ENCODE measurements at regions not wholly inside any gene's neighbourhood (a gene's known extent, or its start where the extent isn't known, plus 50 kb on each side); places are given as distances from the start of the nearest gene placed in this dataset.

GRCh38 chr2:120995152-120995551, 259.5 kb downstream of the GLI2 start:
- FAIRE-seq (no peak), ATAC-seq (no peak), DNase-seq (ENCODE audit: low spot score) (no peak)
- no peak overlapping the region for H3K27ac ChIP-seq (ENCODE audit: extremely low read length, insufficient read depth, low read length)
- H3K79me2 ChIP-seq (ENCODE audit: insufficient read depth, low read length) = no peaks in the 10 kb centered on the region
- H3K9me3 ChIP-seq (ENCODE audit: low read length) = no peaks in the 10 kb centered on the region
- 28% methylated on average over 7 of the region's 7 CpGs for WGBS (ENCODE audit: low lambda C conversion rate)
- H3K4me3 ChIP-seq (replicated peaks in 1 of 3; ENCODE audit: insufficient read depth in 1 of 3, low read depth in 2 of 3, low read length in 3 of 3) = no peak overlapping the region
- BruUV-seq (replicated peaks) = no TSS peak
- no peak overlapping the region for H3K9ac ChIP-seq (ENCODE audit: insufficient read depth, low read depth, low read length)
- TF ChIP-seq ZNF317 (CRISPR knock-in tag; IDR thresholded peaks at IDR 0.05) = no peak
- TF ChIP-seq ZNF710 (CRISPR knock-in tag; IDR thresholded peaks at IDR 0.05; ENCODE audit: borderline replicate concordance) = no peak
- TF ChIP-seq NFKB2 (CRISPR knock-in tag; IDR thresholded peaks at IDR 0.05; ENCODE audit: borderline replicate concordance) = no peak
- TF ChIP-seq ZNF10 (CRISPR knock-in tag; IDR thresholded peaks at IDR 0.05; ENCODE audit: borderline replicate concordance, low read depth) = no peak
- no peak for TF ChIP-seq MZF1 (CRISPR knock-in tag; IDR thresholded peaks at IDR 0.05; ENCODE audit: borderline replicate concordance)
- TF ChIP-seq CREBL2 (CRISPR knock-in tag; IDR thresholded peaks at IDR 0.05; ENCODE audit: borderline replicate concordance) = no peak
- TF ChIP-seq ZNF609 (CRISPR knock-in tag; IDR thresholded peaks at IDR 0.05; ENCODE audit: borderline replicate concordance) = no peak
- TF ChIP-seq SAFB2 (CRISPR knock-in tag; IDR thresholded peaks at IDR 0.05; ENCODE audit: borderline replicate concordance, low read depth) = no peak
- H3K27me3 ChIP-seq (ENCODE audit: control insufficient read depth in 1 of 2, insufficient read depth in 2 of 2, low read length in 2 of 2) = peaks cover 5 to 51% of the 10 kb centered on the region in 2 experiments
- H3K36me3 ChIP-seq (replicated peaks in 1 of 2; ENCODE audit: control insufficient read depth in 1 of 2, insufficient read depth in 2 of 2, low read length in 2 of 2) = no peaks in the 10 kb centered on the region
- H3K4me2 ChIP-seq (ENCODE audit: low read depth, low read length) = no peak overlapping the region
- intact Hi-C loops (cut with micrococcal nuclease; ENCODE audit: unreplicated experiment) = no loop called here
- CTCF ChIA-PET (ENCODE audit: low intra/inter-chr PET ratio, low total read pairs) = no interaction called here
- no peaks in the 10 kb centered on the region for H3K4me1 ChIP-seq (ENCODE audit: insufficient read depth, low read length)
- H4K20me1 ChIP-seq (ENCODE audit: insufficient read depth, low read length) = no peaks in the 10 kb centered on the region
- H2AFZ ChIP-seq (ENCODE audit: low read length) = no peak overlapping the region
- POLR2A ChIA-PET = no interaction called here
- in situ Hi-C loops (cut with HindIII; ENCODE audit: extremely low pct_ligation_motif_present, low pct_unique_long_range_greater_than_20kb) = no loop called here

Measured in HepG2 (cell line).